ENCODE measurements at regions not wholly inside any gene's neighbourhood (a gene's known extent, or its start where the extent isn't known, plus 50 kb on each side); places are given as distances from the start of the nearest gene placed in this dataset.

GRCh38 chr12:87660291-87660690 lies 368.9 kb downstream of the C12orf50 start:
- FAIRE-seq, result no peak
- H3K4me1 Mint-ChIP-seq (ENCODE audit: low read depth, unreplicated experiment), result no peaks in the 10 kb centered on the region
- no peak overlapping the region for H3K27ac ChIP-seq (ENCODE audit: low read depth, low read length)

GRCh38 chr12:87656311-87656710 lies 372.9 kb downstream of the C12orf50 start:
- DNase-seq (ENCODE audit: low read depth) (no peak), FAIRE-seq (no peak)
- H3K4me3 ChIP-seq (ENCODE audit: insufficient read depth, low read depth, low read length), result no peak overlapping the region
- no peak overlapping the region for H3K27ac ChIP-seq (ENCODE audit: low read depth, low read length)
- H3K36me3 ChIP-seq (ENCODE audit: insufficient read depth, low read length), result no peaks in the 10 kb centered on the region
- H3K4me2 ChIP-seq (ENCODE audit: low read length), result no peak overlapping the region
- no peaks in the 10 kb centered on the region for H3K36me3 Mint-ChIP-seq (ENCODE audit: low read depth, unreplicated experiment)
- TF ChIP-seq EZH2 (IDR thresholded peaks at IDR 0.05; ENCODE audit: insufficient read depth, low read length) (no peak), CTCF (IDR thresholded peaks at IDR 0.05; ENCODE audit: insufficient read depth, low read depth, low read length) (no peak)
- H3K9me3 ChIP-seq (ENCODE audit: insufficient read depth, low read depth, low read length), result no peaks in the 10 kb centered on the region
- H3K9ac ChIP-seq (ENCODE audit: low read length), result no peak overlapping the region
- no peaks in the 10 kb centered on the region for H3K27me3 ChIP-seq (ENCODE audit: insufficient read depth, low read length)
- H3K4me1 Mint-ChIP-seq (ENCODE audit: low read depth, unreplicated experiment), result peaks cover 5% of the 10 kb centered on the region
- H3K9me3 Mint-ChIP-seq (ENCODE audit: unreplicated experiment), result no peaks in the 10 kb centered on the region
- H3K4me1 ChIP-seq (ENCODE audit: insufficient read depth, low read length), result no peaks in the 10 kb centered on the region
- no peaks in the 10 kb centered on the region for H3K79me2 ChIP-seq (ENCODE audit: insufficient read depth, low read length)
- no peak overlapping the region for H3K27ac Mint-ChIP-seq (ENCODE audit: unreplicated experiment)
- no peak overlapping the region for H2AFZ ChIP-seq (ENCODE audit: low read depth, low read length)
- no peak overlapping the region for H3K4me3 Mint-ChIP-seq (ENCODE audit: unreplicated experiment)
- no peaks in the 10 kb centered on the region for H3K27me3 Mint-ChIP-seq (ENCODE audit: low read depth, unreplicated experiment)
- H4K20me1 ChIP-seq (ENCODE audit: insufficient read depth, low read length), result no peaks in the 10 kb centered on the region

More at GRCh38 chr12:87660291-87660690, 368.9 kb downstream of the C12orf50 start:
- Histone ChIP-seq H3K36me3 (ENCODE audit: insufficient read depth, low read length) (no peaks in the 10 kb centered on the region), H3K9ac (ENCODE audit: low read length) (no peak overlapping the region), H3K9me3 (ENCODE audit: insufficient read depth, low read depth, low read length) (no peaks in the 10 kb centered on the region), H3K27me3 (ENCODE audit: insufficient read depth, low read length) (no peaks in the 10 kb centered on the region), H3K4me2 (ENCODE audit: low read length) (no peak overlapping the region), H2AFZ (ENCODE audit: low read depth, low read length) (no peak overlapping the region), H3K79me2 (ENCODE audit: insufficient read depth, low read length) (no peaks in the 10 kb centered on the region), H4K20me1 (ENCODE audit: insufficient read depth, low read length) (no peaks in the 10 kb centered on the region), H3K4me1 (ENCODE audit: insufficient read depth, low read length) (no peaks in the 10 kb centered on the region), H3K4me3 (ENCODE audit: insufficient read depth, low read depth, low read length) (no peak overlapping the region)
- H3K36me3 Mint-ChIP-seq (ENCODE audit: low read depth, unreplicated experiment), result no peaks in the 10 kb centered on the region
- no peaks in the 10 kb centered on the region for H3K27me3 Mint-ChIP-seq (ENCODE audit: low read depth, unreplicated experiment)
- DNase-seq (ENCODE audit: low read depth), result no peak
- H3K9me3 Mint-ChIP-seq (ENCODE audit: unreplicated experiment), result no peaks in the 10 kb centered on the region
- no peak overlapping the region for H3K4me3 Mint-ChIP-seq (ENCODE audit: unreplicated experiment)
- TF ChIP-seq CTCF (IDR thresholded peaks at IDR 0.05; ENCODE audit: insufficient read depth, low read depth, low read length), result no peak
- TF ChIP-seq EZH2 (IDR thresholded peaks at IDR 0.05; ENCODE audit: insufficient read depth, low read length), result no peak
- H3K27ac Mint-ChIP-seq (ENCODE audit: unreplicated experiment), result no peak overlapping the region

- no peaks in the 10 kb centered on the region for H3K79me2 ChIP-seq (ENCODE audit: insufficient read depth, low read length)
- no peak overlapping the region for H3K4me3 ChIP-seq (ENCODE audit: insufficient read depth, low read depth, low read length)
- no peak overlapping the region for H3K4me3 Mint-ChIP-seq (ENCODE audit: unreplicated experiment)
- H3K36me3 ChIP-seq (ENCODE audit: insufficient read depth, low read length), result no peaks in the 10 kb centered on the region
- no peaks in the 10 kb centered on the region for H3K4me1 ChIP-seq (ENCODE audit: insufficient read depth, low read length)
- no peaks in the 10 kb centered on the region for H4K20me1 ChIP-seq (ENCODE audit: insufficient read depth, low read length)
- no peak overlapping the region for H3K27ac Mint-ChIP-seq (ENCODE audit: unreplicated experiment)
- no peak overlapping the region for H2AFZ ChIP-seq (ENCODE audit: low read depth, low read length)
- no peak overlapping the region for H3K9ac ChIP-seq (ENCODE audit: low read length)
- no peaks in the 10 kb centered on the region for H3K36me3 Mint-ChIP-seq (ENCODE audit: low read depth, unreplicated experiment)
- H3K4me2 ChIP-seq (ENCODE audit: low read length), result no peak overlapping the region
- H3K27ac ChIP-seq (ENCODE audit: low read depth, low read length), result no peak overlapping the region
- H3K27me3 ChIP-seq (ENCODE audit: insufficient read depth, low read length), result no peaks in the 10 kb centered on the region
- no peaks in the 10 kb centered on the region for H3K27me3 Mint-ChIP-seq (ENCODE audit: low read depth, unreplicated experiment)
- peaks cover 5% of the 10 kb centered on the region for H3K4me1 Mint-ChIP-seq (ENCODE audit: low read depth, unreplicated experiment)
- no peak for FAIRE-seq
- no peaks in the 10 kb centered on the region for H3K9me3 ChIP-seq (ENCODE audit: insufficient read depth, low read depth, low read length)
- TF ChIP-seq CTCF (IDR thresholded peaks at IDR 0.05; ENCODE audit: insufficient read depth, low read depth, low read length), result no peak
- TF ChIP-seq EZH2 (IDR thresholded peaks at IDR 0.05; ENCODE audit: insufficient read depth, low read length), result no peak
- DNase-seq (ENCODE audit: low read depth), result peak; percentile 35
- no peaks in the 10 kb centered on the region for H3K9me3 Mint-ChIP-seq (ENCODE audit: unreplicated experiment)
These were observed 377.4 kb downstream of the C12orf50 start for GRCh38 chr12:87651670-87652425.

Measured in astrocyte (in vitro differentiated cells and primary cell).